ENCODE measurements at regions not wholly inside any gene's neighbourhood (a gene's known extent, or its start where the extent isn't known, plus 50 kb on each side); places are given as distances from the start of the nearest gene placed in this dataset.

DNA sequence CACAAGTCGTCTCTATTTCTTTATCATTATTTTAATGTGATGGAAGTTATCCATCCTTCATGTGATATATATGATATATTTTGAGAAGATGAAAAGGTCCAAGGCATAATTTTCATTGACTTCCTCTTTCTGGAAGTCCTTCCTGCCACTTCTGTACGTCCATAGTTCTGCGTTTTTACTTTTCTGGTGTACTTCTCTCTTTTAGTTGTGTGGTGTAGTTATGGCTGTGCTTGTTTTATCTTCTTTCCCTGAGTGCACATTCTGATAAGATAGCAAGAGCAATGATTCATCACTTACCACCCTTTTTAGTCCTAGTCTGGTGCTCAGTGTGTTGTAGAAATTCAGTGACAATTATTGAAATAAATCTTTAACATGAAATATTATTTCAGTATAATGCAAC lies 231.3 kb upstream of the FERD3L start:
- no peak overlapping the region for H3K14ac ChIP-seq (ENCODE audit: insufficient read depth, low read length)
- H2BK12ac ChIP-seq (ENCODE audit: insufficient read length, low read depth, low read length), result no peak overlapping the region
- no CpG with 5 or more reads among the region's 3 CpGs for WGBS (ENCODE audit: extremely low coverage, insufficient read length, low lambda C conversion rate)
- no peak for DNase-seq
- Mint-ChIP-seq H3K9me3 (no peaks in the 10 kb centered on the region; a peak in 1 of 5 replicates), H3K27ac (no peak overlapping the region), H3K36me3 (ENCODE audit: insufficient read depth in 1 of 3, low read depth in 3 of 3) (no peaks in the 10 kb centered on the region), H3K27me3 (ENCODE audit: low read depth) (no peaks in the 10 kb centered on the region), H3K4me3 (no peak overlapping the region), H3K4me1 (0 out of 4 replicates have a peak, but pooled peaks cover 0 to 3% of the 10 kb centered on the region in 2 experiments)
- TF ChIP-seq, protein P1, sequence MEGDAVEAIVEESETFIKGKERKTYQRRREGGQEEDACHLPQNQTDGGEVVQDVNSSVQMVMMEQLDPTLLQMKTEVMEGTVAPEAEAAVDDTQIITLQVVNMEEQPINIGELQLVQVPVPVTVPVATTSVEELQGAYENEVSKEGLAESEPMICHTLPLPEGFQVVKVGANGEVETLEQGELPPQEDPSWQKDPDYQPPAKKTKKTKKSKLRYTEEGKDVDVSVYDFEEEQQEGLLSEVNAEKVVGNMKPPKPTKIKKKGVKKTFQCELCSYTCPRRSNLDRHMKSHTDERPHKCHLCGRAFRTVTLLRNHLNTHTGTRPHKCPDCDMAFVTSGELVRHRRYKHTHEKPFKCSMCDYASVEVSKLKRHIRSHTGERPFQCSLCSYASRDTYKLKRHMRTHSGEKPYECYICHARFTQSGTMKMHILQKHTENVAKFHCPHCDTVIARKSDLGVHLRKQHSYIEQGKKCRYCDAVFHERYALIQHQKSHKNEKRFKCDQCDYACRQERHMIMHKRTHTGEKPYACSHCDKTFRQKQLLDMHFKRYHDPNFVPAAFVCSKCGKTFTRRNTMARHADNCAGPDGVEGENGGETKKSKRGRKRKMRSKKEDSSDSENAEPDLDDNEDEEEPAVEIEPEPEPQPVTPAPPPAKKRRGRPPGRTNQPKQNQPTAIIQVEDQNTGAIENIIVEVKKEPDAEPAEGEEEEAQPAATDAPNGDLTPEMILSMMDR (conservative IDR thresholded peaks at IDR 0.05), result no peak
- H3K27me3 ChIP-seq (ENCODE audit: insufficient read depth, low read length), result no peaks in the 10 kb centered on the region
- H4K20me1 ChIP-seq (ENCODE audit: control insufficient read depth, insufficient read depth, insufficient read length), result no peaks in the 10 kb centered on the region
- H4K8ac ChIP-seq (replicated peaks; ENCODE audit: insufficient read length, low read depth, low read length), result no peak overlapping the region
- H3K79me2 ChIP-seq (ENCODE audit: insufficient read depth, low read length), result no peaks in the 10 kb centered on the region
- H2BK15ac ChIP-seq (ENCODE audit: low read depth, low read length), result no peak overlapping the region
- no peaks in the 10 kb centered on the region for H3K23me2 ChIP-seq (ENCODE audit: insufficient read length, low read depth, low read length, poor library complexity, severe bottlenecking)
- H2AK5ac ChIP-seq (ENCODE audit: insufficient read length, low read length), result no peak overlapping the region
- H3K56ac ChIP-seq (ENCODE audit: insufficient read length, low read depth, low read length), result no peak overlapping the region
- no peak overlapping the region for H4K91ac ChIP-seq (ENCODE audit: insufficient read length, low read depth, low read length)
- H3K18ac ChIP-seq (ENCODE audit: insufficient read length, low read depth, low read length), result no peak overlapping the region
- no peak overlapping the region for H2BK120ac ChIP-seq (ENCODE audit: low read depth, low read length, poor library complexity, severe bottlenecking)
- H3K27ac ChIP-seq (ENCODE audit: insufficient read length, low read depth, low read length), result no peak overlapping the region
- no peak overlapping the region for H3K4me2 ChIP-seq (ENCODE audit: insufficient read depth, insufficient read length, low read length)
- H3T11ph ChIP-seq (ENCODE audit: low read length), result no peak overlapping the region
- no peak overlapping the region for H3K9ac ChIP-seq (ENCODE audit: extremely low read depth, insufficient read length, low read length)
- no peaks in the 10 kb centered on the region for H3K9me3 ChIP-seq (ENCODE audit: control insufficient read depth, low read depth, low read length)
- H2BK5ac ChIP-seq (ENCODE audit: insufficient read length, low read length), result no peak overlapping the region
- no peak overlapping the region for H2AFZ ChIP-seq (ENCODE audit: low read length)
- no peak overlapping the region for H2BK20ac ChIP-seq (ENCODE audit: low read depth, low read length, poor library complexity, severe bottlenecking)
- no peak overlapping the region for H4K5ac ChIP-seq (ENCODE audit: insufficient read length, low read depth, low read length)
- no peak overlapping the region for H3K23ac ChIP-seq (ENCODE audit: insufficient read length, low read depth, low read length)
- H3K4me1 ChIP-seq (ENCODE audit: insufficient read depth, low read length), result no peaks in the 10 kb centered on the region
- no peak overlapping the region for H3K4ac ChIP-seq (ENCODE audit: low read depth, low read length)
- H3K79me1 ChIP-seq (ENCODE audit: insufficient read depth, low read depth, low read length, poor library complexity, severe bottlenecking), result no peaks in the 10 kb centered on the region
